AG09319 (cell line): ENCODE measurements at regions not wholly inside any gene's neighbourhood (a gene's known extent, or its start where the extent isn't known, plus 50 kb on each side); places are given as distances from the start of the nearest gene placed in this dataset.

Experiments used
- DNase-seq: peaks from one replicate; pipeline ENCODE4 v3.0.0-alpha.2; 2010; ENCODE audit warnings: low read depth; ENCODE audit errors: extremely low read depth
- TF ChIP-seq, protein P1 (sequence below): IDR thresholded peaks from 2 replicates; pipeline ENCODE4 v1.5.1; 2011; ENCODE audit warnings: low read depth, mild to moderate bottlenecking, inconsistent platforms, low read length, moderate library complexity

DNA sequence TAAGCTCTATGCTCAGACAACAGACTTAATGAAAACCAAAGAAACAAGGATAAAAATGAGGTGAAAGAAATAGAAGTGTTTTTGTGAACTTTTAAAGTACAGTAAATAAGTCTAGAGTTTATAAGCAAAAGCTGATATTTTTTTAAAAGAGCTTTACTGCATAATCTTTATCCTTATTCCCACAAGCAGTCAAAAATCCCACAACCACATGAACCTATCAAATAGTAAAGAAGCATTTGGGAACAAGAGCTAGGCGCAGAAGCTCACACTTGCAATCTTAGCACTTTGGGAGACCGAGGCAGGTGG lies 103.8 kb upstream of the TJP1 start:
- DNase-seq = no peak
- TF ChIP-seq, protein P1, sequence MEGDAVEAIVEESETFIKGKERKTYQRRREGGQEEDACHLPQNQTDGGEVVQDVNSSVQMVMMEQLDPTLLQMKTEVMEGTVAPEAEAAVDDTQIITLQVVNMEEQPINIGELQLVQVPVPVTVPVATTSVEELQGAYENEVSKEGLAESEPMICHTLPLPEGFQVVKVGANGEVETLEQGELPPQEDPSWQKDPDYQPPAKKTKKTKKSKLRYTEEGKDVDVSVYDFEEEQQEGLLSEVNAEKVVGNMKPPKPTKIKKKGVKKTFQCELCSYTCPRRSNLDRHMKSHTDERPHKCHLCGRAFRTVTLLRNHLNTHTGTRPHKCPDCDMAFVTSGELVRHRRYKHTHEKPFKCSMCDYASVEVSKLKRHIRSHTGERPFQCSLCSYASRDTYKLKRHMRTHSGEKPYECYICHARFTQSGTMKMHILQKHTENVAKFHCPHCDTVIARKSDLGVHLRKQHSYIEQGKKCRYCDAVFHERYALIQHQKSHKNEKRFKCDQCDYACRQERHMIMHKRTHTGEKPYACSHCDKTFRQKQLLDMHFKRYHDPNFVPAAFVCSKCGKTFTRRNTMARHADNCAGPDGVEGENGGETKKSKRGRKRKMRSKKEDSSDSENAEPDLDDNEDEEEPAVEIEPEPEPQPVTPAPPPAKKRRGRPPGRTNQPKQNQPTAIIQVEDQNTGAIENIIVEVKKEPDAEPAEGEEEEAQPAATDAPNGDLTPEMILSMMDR = no peak

DNA sequence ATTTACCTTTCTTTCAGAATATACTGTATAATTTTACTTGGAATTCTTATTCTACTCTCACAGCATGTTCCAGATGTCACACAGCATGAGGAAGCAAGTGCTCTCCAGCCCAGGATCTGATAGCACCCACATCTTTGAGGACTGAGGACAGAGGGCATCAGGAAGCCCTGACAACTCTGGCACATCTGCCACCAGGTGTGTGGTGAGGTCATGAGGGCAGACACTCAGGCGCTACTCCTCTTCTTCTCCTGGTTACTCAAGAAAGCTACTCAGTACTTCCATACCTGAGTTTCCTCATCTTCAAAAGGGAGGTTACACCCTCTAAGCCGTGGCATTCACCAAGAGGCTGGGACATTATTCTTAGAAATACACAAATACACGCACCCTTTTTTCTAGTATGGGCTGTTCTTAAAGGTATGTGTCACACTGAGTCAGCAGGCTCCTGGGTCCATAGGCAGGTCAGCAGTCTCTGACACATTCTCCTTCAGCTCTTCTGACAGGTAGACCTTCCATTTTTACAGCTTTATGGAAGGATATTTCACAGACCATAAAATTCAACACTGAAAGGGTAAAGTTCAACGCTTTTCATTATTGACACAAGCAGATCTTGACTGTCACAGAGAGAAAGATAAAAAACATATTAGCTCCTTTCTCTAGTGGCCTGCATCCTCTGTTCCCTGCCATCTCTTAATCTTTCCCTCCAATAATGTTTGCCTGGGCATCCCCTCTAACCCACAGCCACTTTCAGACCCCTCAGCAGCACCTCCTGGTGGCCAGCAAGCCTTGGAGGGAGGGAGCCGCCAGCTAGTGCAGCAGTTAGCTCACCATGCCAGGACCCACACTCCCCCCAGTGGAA lies 103.2 kb upstream of the TJP1 start:
- DNase-seq = no peak

DNA sequence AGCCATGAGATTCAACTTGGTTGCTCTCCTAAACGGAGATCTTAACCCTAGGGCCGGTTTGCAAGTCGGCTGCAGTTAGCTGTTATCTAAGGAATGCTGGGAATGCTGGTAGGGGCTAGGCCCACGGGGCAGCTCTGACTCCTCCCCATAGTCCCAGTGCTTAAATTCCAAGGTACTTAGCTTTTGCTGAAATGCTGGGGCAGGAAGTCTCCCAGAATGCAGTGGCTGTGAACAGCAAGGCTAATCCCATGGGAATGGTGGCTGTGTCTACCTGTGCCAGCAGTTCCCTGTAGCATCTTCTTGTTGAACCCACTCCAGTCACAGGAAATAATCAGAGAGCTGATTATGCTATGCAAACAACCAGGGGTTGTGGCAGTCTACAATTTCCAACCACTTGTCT lies 102.5 kb upstream of the TJP1 start:
- DNase-seq = no peak

More for the DNA sequence above, 103.2 kb upstream of the TJP1 start:
- TF ChIP-seq, protein P1 = peak; percentile 77

DNA sequence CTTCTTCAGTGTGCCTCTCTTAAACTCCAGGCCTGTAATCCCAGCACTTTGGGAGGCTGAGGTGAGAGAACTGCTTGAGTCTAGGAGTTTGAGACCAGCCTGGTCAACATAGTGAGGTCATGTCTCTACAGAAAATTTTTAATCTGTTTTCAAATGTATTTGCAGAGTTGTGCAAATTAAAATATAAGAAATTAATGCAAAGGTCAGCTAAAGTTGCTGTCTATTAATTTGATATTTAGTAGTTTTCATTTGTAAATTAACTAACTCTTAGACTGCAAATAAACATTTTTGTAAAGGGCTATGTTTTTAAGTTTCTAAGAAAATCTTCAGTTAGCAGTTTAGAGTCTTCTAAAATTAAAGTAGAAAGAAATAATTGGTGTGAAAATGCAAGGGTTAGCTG lies 99.9 kb upstream of the TJP1 start:
- no peak for DNase-seq
- TF ChIP-seq, protein P1 = no peak

More for the DNA sequence above, 102.5 kb upstream of the TJP1 start:
- TF ChIP-seq, protein P1 = no peak

DNA sequence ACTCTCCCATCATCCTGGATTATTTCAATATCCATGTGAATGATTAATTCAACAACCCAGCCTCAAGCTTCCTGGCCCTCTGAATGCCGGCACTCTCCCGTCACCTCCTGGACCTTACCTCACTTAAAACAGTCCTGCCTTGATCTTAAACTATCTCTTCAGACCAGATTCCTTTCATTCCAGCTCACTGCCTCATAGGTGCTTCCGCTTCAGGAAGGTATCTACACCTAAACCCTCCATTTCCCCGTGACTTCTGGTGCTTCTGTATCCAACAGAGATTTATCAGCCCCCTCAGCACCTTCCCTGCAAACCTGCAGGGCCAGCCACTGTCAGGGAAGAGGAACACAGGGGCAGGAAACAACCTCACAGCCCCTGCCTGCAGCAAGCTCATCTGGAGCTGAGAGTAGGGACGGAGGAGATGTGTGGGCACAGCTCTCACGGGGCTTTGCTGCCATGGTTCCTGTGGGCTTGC lies 98.9 kb upstream of the TJP1 start:
- TF ChIP-seq, protein P1 = no peak
- DNase-seq = no peak

DNA sequence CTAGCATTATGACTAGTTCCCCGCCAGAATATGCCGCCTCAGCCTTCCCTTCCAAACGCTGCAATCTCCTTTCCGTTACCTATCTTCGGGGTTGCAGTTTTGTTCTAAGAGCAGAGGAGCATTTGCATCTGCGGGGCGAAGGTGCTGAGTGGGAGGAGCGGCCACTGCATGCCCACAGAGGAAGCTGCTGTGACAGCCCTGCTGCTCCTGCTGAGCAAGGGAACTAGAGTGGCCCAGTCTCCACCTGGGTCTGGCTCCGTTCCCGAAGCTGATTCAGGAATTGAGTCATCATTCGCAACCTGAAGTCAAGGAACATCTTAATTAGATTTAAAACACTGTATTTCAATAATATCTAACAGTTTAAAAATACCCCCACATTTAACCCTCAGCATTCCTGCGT lies 98.2 kb upstream of the TJP1 start:
- TF ChIP-seq, protein P1 = no peak
- DNase-seq = no peak

DNA sequence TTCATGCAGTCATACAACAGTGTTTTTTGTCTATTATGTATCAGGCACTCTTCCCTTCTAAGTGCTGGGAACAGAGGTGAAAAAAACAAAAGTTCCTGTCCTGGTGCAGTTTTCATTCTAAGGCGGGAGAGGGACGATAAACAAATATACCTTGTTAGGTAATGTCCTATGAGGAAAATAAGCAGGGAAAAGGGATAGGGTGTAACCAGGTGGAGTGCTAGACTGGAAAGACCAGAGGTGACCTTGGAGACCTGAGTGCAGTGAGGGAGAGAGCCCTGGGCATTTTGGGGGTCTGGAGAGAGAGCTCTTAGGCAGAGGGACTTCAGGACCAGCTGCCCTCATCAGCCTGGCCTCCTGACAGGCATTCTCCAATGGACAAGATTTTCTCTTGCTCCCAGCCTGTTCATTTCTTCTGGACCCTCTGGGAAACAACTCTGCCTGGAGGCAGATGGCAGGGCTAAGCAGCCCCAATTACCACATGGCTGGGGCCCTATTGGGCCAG lies 97.2 kb upstream of the TJP1 start:
- TF ChIP-seq, protein P1 = no peak
- DNase-seq = no peak
